GM12878 (cell line): ENCODE measurements at regions not wholly inside any gene's neighbourhood (a gene's known extent, or its start where the extent isn't known, plus 50 kb on each side); places are given as distances from the start of the nearest gene placed in this dataset.

ENCODE experiments used
- ATF7 ChIP-seq: fragments of 450-650 bp; IDR thresholded peaks from 2 replicates; pipeline ENCODE4 v1.6.1; 2016; ENCODE audit warnings: low read depth, mild to moderate bottlenecking
- BACH1 ChIP-seq: fragments of 450-650 bp; IDR thresholded peaks from 2 replicates; pipeline ENCODE4 v1.6.1; 2017; ENCODE audit warnings: mild to moderate bottlenecking, borderline replicate concordance
- BHLHE40 ChIP-seq, 2 experiments: fragments of 450-650 bp in 1 of 2; IDR thresholded peaks; 2 replicates each; pipeline ENCODE4 v1.6.1; 2011 to 2017; ENCODE audit warnings: low read depth in 2 of 2, borderline replicate concordance in 1 of 2, improper control_type of control experiment in 1 of 2, low read length in 1 of 2, mild to moderate bottlenecking in 1 of 2
- EED ChIP-seq: sonication (generic); IDR thresholded peaks from 2 replicates; pipeline ENCODE4 v1.6.1; 2016; ENCODE audit warnings: antibody characterized with exemption, low read depth
- EP300 ChIP-seq, 2 experiments: fragments of 150-350 bp in 1 of 2; IDR thresholded peaks; 2 replicates each; pipeline ENCODE4 v1.6.1; 2011 to 2012; ENCODE audit warnings: low read depth in 2 of 2, low read length in 2 of 2, borderline replicate concordance in 1 of 2, improper control_type of control experiment in 1 of 2, inconsistent platforms in 1 of 2; ENCODE audit not compliant: control insufficient read depth in 1 of 2
- GABPA ChIP-seq: IDR thresholded peaks from 2 replicates; pipeline ENCODE4 v1.6.1; 2014; ENCODE audit warnings: antibody characterized with exemption, low read depth, mild to moderate bottlenecking, inconsistent platforms
- HCFC1 ChIP-seq: fragments of 150-350 bp; IDR thresholded peaks from 2 replicates; pipeline ENCODE4 v1.6.1; 2014; ENCODE audit warnings: low read length
- IKZF1 ChIP-seq: fragments of 450-650 bp; conservative IDR thresholded peaks from 2 replicates; pipeline ENCODE4 v1.6.1; 2017; ENCODE audit warnings: antibody characterized with exemption, mild to moderate bottlenecking
- MEF2B ChIP-seq: fragments of 450-650 bp; IDR thresholded peaks from 2 replicates; pipeline ENCODE4 v1.6.1; 2018; ENCODE audit warnings: mild to moderate bottlenecking, moderate library complexity; ENCODE audit not compliant: partially characterized antibody, poor library complexity, severe bottlenecking
- MXI1 ChIP-seq: fragments of 150-350 bp; IDR thresholded peaks from 2 replicates; pipeline ENCODE4 v1.6.1; 2011; ENCODE audit warnings: low read depth, mild to moderate bottlenecking, inconsistent platforms, low read length, improper control_type of control experiment
- NFIC ChIP-seq: IDR thresholded peaks from 2 replicates; pipeline ENCODE4 v1.6.1; 2012; ENCODE audit warnings: low read depth, mild to moderate bottlenecking, inconsistent platforms, low read length, moderate library complexity
- RAD21 ChIP-seq: IDR thresholded peaks from 2 replicates; pipeline ENCODE4 v1.6.1; 2011; ENCODE audit warnings: mild to moderate bottlenecking, low read depth, low read length, moderate library complexity; ENCODE audit not compliant: insufficient read depth
- RBBP5 ChIP-seq: fragments of 200-600 bp; sonication (generic); conservative IDR thresholded peaks from 2 replicates; pipeline ENCODE4 v1.6.1; 2016
- TCF3 ChIP-seq: IDR thresholded peaks from 2 replicates; pipeline ENCODE4 v1.6.1; 2012; ENCODE audit warnings: low read depth, mild to moderate bottlenecking, low read length, borderline replicate concordance; ENCODE audit not compliant: insufficient read depth
- ZNF207 ChIP-seq: fragments of 450-650 bp; IDR thresholded peaks from 2 replicates; pipeline ENCODE4 v1.6.1; 2014; ENCODE audit warnings: antibody characterized with exemption, mild to moderate bottlenecking, borderline replicate concordance
- TF ChIP-seq, protein P1 (sequence below): fragments of 450-650 bp; formaldehyde crosslinking; IDR thresholded peaks from 2 replicates; pipeline ENCODE4 v1.4.0; 2022; ENCODE audit warnings: mild to moderate bottlenecking, moderate library complexity

DNA sequence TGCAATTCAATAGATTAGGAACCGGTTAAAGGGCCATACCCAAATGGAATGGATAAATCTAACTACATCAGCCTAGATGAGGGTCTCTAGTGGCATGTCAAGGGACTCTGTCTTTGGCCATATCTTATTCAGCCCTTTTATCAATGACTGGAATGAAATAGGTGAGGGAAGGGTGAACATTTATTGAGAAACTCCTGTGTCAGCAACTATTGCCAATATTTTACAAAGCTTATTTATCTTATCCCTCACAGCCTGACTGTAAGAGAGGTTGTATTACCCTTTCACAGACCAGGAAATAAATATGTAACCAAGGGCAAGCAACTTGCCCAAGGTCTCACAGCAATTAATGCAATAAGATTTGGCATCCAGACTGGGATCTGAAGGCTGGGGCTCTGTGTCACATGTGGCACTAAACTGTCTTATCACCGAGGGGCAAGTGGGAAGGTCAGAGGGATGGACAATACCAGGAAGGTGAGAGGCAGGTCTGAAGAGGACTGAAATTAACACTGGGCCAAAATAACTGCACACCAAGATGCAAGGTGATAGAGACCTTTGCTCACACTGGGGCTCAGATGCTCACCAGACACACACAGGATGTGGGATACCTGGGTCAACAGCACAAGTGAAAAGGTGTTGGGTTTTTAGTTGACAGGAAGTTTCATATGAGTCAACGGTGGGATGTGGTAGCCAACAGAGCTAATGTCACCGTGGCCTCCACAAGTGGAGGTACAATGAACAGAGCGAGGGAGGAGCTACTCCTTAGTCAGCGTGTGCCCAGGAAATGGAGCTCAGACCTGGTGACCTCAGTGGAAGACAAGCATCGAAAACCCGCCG lies 261.3 kb downstream of the RPLP1 start (continued):
- TF ChIP-seq EP300 (IDR thresholded peaks at IDR 0.05; ENCODE audit: borderline replicate concordance in 1 of 2, control insufficient read depth in 1 of 2, low read depth in 2 of 2, low read length in 2 of 2) (peak; percentile 80 to 89; a peak in 3 of 4 replicates), RAD21 (no peak), BHLHE40 (IDR thresholded peaks at IDR 0.05; ENCODE audit: borderline replicate concordance in 1 of 2, low read depth in 2 of 2, low read length in 1 of 2) (peak; percentile 92 to 96), EED (peak; percentile 97), IKZF1 (peak; percentile 93), MEF2B (peak; percentile 63), MXI1 (peak; percentile 52; the same call in 1 of the 2 replicates), HCFC1 (no peak), ZNF207 (no peak), BACH1 (peak; percentile 41; the same call in 1 of the 2 replicates), NFIC (peak; percentile 93), RBBP5 (no peak), ATF7 (peak; percentile 84), TCF3 (peak; percentile 83), GABPA (peak; percentile 60; the same call in 1 of the 2 replicates)
- TF ChIP-seq, protein P1, sequence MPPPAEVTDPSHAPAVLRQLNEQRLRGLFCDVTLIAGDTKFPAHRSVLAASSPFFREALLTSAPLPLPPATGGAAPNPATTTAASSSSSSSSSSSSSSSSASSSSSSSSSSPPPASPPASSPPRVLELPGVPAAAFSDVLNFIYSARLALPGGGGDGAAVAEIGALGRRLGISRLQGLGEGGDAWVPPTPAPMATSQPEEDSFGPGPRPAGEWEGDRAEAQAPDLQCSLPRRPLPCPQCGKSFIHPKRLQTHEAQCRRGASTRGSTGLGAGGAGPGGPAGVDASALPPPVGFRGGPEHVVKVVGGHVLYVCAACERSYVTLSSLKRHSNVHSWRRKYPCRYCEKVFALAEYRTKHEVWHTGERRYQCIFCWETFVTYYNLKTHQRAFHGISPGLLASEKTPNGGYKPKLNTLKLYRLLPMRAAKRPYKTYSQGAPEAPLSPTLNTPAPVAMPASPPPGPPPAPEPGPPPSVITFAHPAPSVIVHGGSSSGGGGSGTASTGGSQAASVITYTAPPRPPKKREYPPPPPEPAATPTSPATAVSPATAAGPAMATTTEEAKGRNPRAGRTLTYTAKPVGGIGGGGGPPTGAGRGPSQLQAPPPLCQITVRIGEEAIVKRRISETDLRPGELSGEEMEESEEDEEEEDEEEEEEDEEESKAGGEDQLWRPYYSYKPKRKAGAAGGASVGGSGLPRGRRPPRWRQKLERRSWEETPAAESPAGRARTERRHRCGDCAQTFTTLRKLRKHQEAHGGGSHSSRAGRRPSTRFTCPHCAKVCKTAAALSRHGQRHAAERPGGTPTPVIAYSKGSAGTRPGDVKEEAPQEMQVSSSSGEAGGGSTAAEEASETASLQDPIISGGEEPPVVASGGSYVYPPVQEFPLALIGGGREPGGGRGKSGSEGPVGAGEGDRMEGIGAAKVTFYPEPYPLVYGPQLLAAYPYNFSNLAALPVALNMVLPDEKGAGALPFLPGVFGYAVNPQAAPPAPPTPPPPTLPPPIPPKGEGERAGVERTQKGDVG (CRISPR knock-in tag), result no peak
